PFSK-1 (cell line): ENCODE measurements at regions not wholly inside any gene's neighbourhood (a gene's known extent, or its start where the extent isn't known, plus 50 kb on each side); places are given as distances from the start of the nearest gene placed in this dataset.

Experiments
- FOXP2 ChIP-seq: optimal IDR thresholded peaks from 2 replicates; pipeline ENCODE3; 2011; ENCODE audit warnings: borderline replicate concordance, control low read depth, inconsistent platforms; ENCODE audit not compliant: insufficient read depth; ENCODE audit errors: extremely low read length, extremely low read depth
- POLR2AphosphoS5 ChIP-seq: IDR thresholded peaks from 2 replicates; pipeline ENCODE4 v1.6.1; 2012; ENCODE audit warnings: low read depth, mild to moderate bottlenecking, control low read depth, low read length, moderate library complexity
- REST ChIP-seq, 2 experiments: IDR thresholded peaks; 2 replicates each; pipeline versions ENCODE4 v1.6.1 to v1.8.0; 2011 to 2012; ENCODE audit warnings: low read depth in 2 of 2, low read length in 2 of 2, control low read depth in 1 of 2, inconsistent platforms in 1 of 2, mild to moderate bottlenecking in 1 of 2, moderate library complexity in 1 of 2; ENCODE audit not compliant: insufficient read depth in 1 of 2
- SIN3A ChIP-seq: IDR thresholded peaks from 2 replicates; pipeline ENCODE4 v1.6.1; 2012; ENCODE audit warnings: mild to moderate bottlenecking, low read length, moderate library complexity, borderline replicate concordance; ENCODE audit not compliant: insufficient read depth
- TAF1 ChIP-seq: IDR thresholded peaks from 2 replicates; pipeline ENCODE4 v1.6.1; 2012; ENCODE audit warnings: low read length, control low read depth, borderline replicate concordance; ENCODE audit not compliant: insufficient read depth

GRCh38 chr1:37197411-37197810, 163.1 kb upstream of the GRIK3 start:
- TF ChIP-seq POLR2AphosphoS5: no peak
- no peak for TF ChIP-seq TAF1
- TF ChIP-seq FOXP2: no peak
- TF ChIP-seq SIN3A: no peak
- no peak for TF ChIP-seq REST (IDR thresholded peaks at IDR 0.05; ENCODE audit: insufficient read depth in 1 of 2, low read depth in 2 of 2, low read length in 2 of 2)

DNA sequence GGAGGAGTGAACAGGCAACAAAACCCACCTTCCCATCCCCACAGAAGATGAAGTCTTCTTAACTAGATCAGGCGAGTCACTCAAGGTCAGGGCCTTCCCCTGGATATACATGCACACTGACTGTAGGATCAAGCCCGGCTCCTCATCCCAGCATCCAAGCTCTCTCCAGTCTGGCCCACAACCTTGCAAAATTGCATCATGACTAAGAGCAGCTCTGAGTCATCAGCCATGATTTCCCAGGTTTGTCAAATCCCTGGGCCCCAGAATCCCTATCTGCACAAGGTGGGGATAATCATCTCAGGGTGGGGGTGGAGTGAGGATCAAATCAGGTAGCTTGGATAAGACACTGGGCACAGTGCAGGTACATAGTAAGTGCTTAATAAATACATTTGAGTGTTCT, 199.3 kb upstream of the GRIK3 start:
- TF ChIP-seq REST (IDR thresholded peaks at IDR 0.05; ENCODE audit: insufficient read depth in 1 of 2, low read depth in 2 of 2, low read length in 2 of 2) (no peak), POLR2AphosphoS5 (no peak), TAF1 (no peak), FOXP2 (no peak)

DNA sequence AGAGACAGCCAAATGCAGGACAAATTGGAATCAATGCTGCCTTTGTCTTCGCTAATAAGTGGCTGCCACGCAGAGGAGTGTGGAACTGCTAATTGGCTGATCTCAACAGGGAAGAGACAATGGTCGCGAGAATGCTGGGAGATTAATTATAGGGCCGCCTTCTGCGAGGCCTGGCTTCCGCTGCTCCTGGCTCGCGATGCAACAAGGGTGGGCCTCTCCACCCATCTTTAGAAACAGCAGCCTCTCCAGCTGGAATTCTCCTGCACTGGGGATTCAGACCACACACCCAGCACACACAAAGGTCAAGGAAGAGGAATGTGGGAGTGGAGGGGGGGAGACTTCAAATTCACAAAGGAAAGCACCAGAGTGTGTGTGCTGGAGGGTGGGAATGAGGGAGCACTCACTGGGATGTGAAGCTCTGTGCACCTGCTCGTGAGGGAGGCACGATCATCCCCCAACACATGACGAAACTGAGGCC, 200.7 kb upstream of the GRIK3 start:
- no peak for TF ChIP-seq TAF1
- no peak for TF ChIP-seq FOXP2
- TF ChIP-seq SIN3A: no peak
- no peak for TF ChIP-seq REST (IDR thresholded peaks at IDR 0.05; ENCODE audit: insufficient read depth in 1 of 2, low read depth in 2 of 2, low read length in 2 of 2)
- TF ChIP-seq POLR2AphosphoS5: no peak

DNA sequence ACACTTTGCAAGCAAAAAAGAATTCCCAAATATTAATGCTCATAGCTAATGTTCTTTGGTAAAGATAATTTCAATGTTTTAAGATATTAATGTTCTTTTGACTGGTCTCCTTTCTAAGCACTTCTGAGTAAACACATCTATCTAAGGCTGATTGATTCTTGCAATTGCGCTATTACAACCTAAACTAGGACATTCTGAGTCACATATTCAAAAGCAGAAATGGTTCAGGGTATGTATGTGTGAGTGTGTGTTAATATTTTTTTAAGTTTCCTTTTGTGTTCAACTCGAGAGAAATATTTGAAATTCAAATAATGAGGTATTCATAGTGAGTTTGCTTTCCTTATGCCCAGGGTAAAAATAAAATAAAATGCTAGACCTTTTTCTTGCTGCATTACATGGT, 203.6 kb upstream of the GRIK3 start:
- no peak for TF ChIP-seq SIN3A

- no peak for TF ChIP-seq REST (IDR thresholded peaks at IDR 0.05; ENCODE audit: insufficient read depth in 1 of 2, low read depth in 2 of 2, low read length in 2 of 2)
- no peak for TF ChIP-seq SIN3A
- TF ChIP-seq TAF1: no peak
- TF ChIP-seq POLR2AphosphoS5: no peak
- TF ChIP-seq FOXP2: no peak
Observed at GRCh38 chr1:37238364-37239224, 204.3 kb upstream of the GRIK3 start.
